GM06990 (cell line): ENCODE measurements at regions not wholly inside any gene's neighbourhood (a gene's known extent, or its start where the extent isn't known, plus 50 kb on each side); places are given as distances from the start of the nearest gene placed in this dataset.

Experiments used
- DNase-seq: peaks from one replicate; pipeline ENCODE4 v3.0.0-alpha.2; 2011; ENCODE audit not compliant: insufficient read length; ENCODE audit errors: extremely low read depth
- H3K27me3 ChIP-seq: replicated peaks from 2 replicates; pipeline ENCODE4 v1.6.0; 2011; ENCODE audit warnings: low read length; ENCODE audit not compliant: control insufficient read depth, insufficient read depth
- H3K36me3 ChIP-seq: 2 replicates; pipeline ENCODE4 v1.5.1; 2011; ENCODE audit warnings: low read length; ENCODE audit not compliant: control insufficient read depth, insufficient read depth
- H3K4me3 ChIP-seq: replicated peaks from 2 replicates; pipeline ENCODE4 v1.5.1; 2011; ENCODE audit warnings: low read depth, mild to moderate bottlenecking, control low read depth, low read length
- CTCF ChIP-seq: IDR thresholded peaks from 2 replicates; pipeline ENCODE4 v1.5.1; 2011; ENCODE audit warnings: low read length, control low read depth, mild to moderate bottlenecking, inconsistent platforms; ENCODE audit not compliant: insufficient read depth, poor library complexity, severe bottlenecking

- Histone ChIP-seq H3K27me3 (no peaks in the 10 kb centered on the region), H3K36me3 (no peaks in the 10 kb centered on the region), H3K4me3 (no peak overlapping the region)
- no peak for TF ChIP-seq CTCF
- no peak for DNase-seq
Observed at GRCh38 chr12:75661908-75662307, 150.5 kb upstream of the KRR1 start.

- Histone ChIP-seq H3K4me3 (no peak overlapping the region), H3K36me3 (no peaks in the 10 kb centered on the region), H3K27me3 (no peaks in the 10 kb centered on the region)
- DNase-seq: no peak
- no peak for TF ChIP-seq CTCF
Observed at GRCh38 chr12:75660805-75661404, 149.5 kb upstream of the KRR1 start.

GRCh38 chr12:75660107-75660530, 148.7 kb upstream of the KRR1 start:
- DNase-seq: no peak
- no peak overlapping the region for H3K4me3 ChIP-seq
- no peak for TF ChIP-seq CTCF
- no peaks in the 10 kb centered on the region for H3K36me3 ChIP-seq
- no peaks in the 10 kb centered on the region for H3K27me3 ChIP-seq

GRCh38 chr12:75658901-75659823, 147.8 kb upstream of the KRR1 start:
- DNase-seq: no peak
- no peak for TF ChIP-seq CTCF

GRCh38 chr12:75658286-75658685, 146.9 kb upstream of the KRR1 start:
- no peaks in the 10 kb centered on the region for H3K36me3 ChIP-seq
- no peak overlapping the region for H3K4me3 ChIP-seq
- DNase-seq: no peak
- no peaks in the 10 kb centered on the region for H3K27me3 ChIP-seq
- TF ChIP-seq CTCF: no peak

More at GRCh38 chr12:75658901-75659823, 147.8 kb upstream of the KRR1 start:
- H3K27me3 ChIP-seq: no peaks in the 10 kb centered on the region
- no peaks in the 10 kb centered on the region for H3K36me3 ChIP-seq
- H3K4me3 ChIP-seq: no peak overlapping the region
